Urothelium cell line (cell line): ENCODE measurements at regions not wholly inside any gene's neighbourhood (a gene's known extent, or its start where the extent isn't known, plus 50 kb on each side); places are given as distances from the start of the nearest gene placed in this dataset.
"Not testable (repeated sequence)": the region's sequence is repeated elsewhere in the genome, so short reads cannot be mapped to it uniquely, and the experiment has no call there.

ENCODE experiments used
- DNase-seq: peaks from one replicate; pipeline ENCODE4 v3.0.0; 2011; ENCODE audit warnings: low spot score, mixed read lengths
- FAIRE-seq: peaks from 2 replicates; lab custom pipeline; 2011; peaks lifted over from hg19 to GRCh38; lab: Jason Lieb, UNC

- peak; percentile 72 for DNase-seq
- FAIRE-seq, result not testable (repeated sequence)
Measured at GRCh38 chr2:131668794-131669540, 141.3 kb downstream of the CCDC74A start.

- not testable (repeated sequence) for FAIRE-seq, DNase-seq
Measured at GRCh38 chr2:131671841-131672470, 144.3 kb downstream of the CCDC74A start.

DNA sequence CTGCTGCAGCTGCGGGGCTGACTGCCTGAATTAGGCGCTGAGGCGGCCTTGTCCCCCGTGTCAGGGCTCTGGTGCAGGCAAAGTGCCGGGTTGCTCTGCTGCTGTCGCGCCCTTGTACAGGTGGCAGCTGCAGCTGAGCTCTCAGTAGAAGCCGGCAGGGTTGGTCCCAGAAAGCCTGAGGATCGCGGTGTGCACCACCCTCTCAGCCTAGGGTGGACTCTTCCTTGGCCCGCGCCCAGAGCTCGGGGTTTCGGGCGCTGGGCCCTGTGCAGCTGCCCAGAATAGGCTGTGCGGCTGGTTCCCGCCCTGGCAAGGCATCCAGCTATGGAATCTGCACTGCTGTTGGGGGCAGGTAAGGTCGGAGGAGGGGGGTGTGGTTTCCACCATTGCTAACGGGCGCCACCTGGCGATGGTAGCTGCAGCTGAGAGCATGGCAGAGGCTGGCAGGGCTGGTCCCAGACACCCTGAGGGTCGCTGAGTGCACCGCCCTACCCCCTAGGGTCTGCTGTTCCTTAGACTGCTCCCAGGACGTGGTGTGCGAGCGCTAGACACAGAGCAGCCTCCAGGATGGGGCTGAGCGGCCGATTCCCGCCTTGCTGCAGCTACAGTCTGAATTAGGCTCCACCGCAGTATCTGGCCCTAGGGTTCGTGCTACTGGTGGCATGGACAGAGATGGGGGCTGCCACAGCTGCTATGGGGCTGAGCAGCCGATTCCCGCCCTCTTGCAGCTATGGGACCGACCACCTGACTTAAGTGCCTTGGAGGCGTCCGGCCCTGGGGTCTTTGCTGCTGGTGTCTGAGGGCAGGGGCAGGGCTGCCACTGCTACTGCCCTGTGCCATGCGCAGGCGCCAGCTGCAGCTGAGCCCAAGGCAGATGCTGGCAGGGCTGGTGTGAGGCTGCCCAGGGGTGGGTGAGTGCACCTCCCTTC, 145.0 kb downstream of the CCDC74A start:
- DNase-seq, result peak; percentile 71
- FAIRE-seq, result not testable (repeated sequence)

- peak; percentile 75 for DNase-seq
- FAIRE-seq, result no peak
Measured at GRCh38 chr2:131673400-131674173, 145.9 kb downstream of the CCDC74A start.

DNA sequence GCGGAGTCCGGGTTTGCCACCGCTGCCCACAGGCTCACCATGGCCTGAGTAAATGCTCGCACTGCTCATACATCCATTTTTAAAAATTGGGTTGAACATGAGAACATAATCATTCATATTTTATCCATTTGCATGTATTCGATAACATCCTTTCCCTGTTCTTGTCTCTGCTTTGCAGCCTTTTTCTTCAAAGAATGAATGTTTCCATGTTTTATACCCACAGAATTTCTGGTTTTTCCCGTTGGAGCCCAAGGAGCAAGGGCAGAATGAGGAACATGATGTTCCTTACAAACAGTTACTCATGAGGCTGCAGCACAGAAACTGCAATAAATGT, 146.5 kb downstream of the CCDC74A start:
- no peak for FAIRE-seq
- DNase-seq, result no peak

- peak; percentile 29 for DNase-seq
- not testable (repeated sequence) for FAIRE-seq
Measured at GRCh38 chr2:131681611-131682121, 154.0 kb downstream of the CCDC74A start.

- FAIRE-seq, result no peak
- peak; percentile 87 for DNase-seq
Measured at GRCh38 chr2:131682122-131682944, 154.6 kb downstream of the CCDC74A start.

DNA sequence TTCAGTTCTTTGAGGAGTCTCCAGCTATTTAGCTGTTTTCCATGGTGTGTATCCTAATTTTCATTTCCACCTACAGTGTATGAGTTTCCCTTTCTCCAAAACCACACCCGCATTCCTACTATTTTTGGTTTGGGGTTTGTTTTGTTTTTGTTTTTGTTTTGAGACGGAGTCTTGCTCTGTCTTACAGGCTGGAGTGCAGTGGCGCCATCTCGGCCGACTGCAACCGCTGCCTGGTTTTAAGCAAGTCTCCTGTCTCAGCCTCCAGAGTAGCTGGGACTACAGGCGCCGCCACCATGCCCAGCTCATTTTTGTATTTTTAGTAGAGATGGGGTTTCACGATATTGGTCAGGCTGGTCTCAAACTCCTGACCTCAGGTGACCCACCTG, 155.2 kb downstream of the CCDC74A start:
- not testable (repeated sequence) for DNase-seq, FAIRE-seq

- not testable (repeated sequence) for FAIRE-seq
Measured at GRCh38 chr2:131684631-131685316, 157.1 kb downstream of the CCDC74A start.

GRCh38 chr2:131686164-131686893, 158.6 kb downstream of the CCDC74A start:
- not testable (repeated sequence) for FAIRE-seq, DNase-seq

More at GRCh38 chr2:131684631-131685316, 157.1 kb downstream of the CCDC74A start:
- DNase-seq, result not testable (repeated sequence)

DNA sequence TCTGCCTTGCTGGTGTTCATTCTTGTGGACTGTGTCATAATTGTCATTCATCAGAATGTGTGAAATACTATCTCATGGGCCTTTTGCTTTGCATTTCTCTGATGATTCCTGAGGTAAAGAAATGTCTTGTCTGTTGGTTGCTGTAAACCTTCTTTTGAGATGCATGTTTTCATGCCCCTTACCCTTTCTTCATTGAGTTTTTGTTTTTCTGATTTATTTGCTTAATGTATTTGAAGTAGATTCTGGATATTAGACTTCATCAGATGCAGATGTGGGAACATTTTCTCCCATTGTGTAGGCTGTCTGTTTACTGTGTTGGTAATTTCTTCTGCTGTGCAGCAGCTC, 159.2 kb downstream of the CCDC74A start:
- not testable (repeated sequence) for FAIRE-seq, DNase-seq

- not testable (repeated sequence) for DNase-seq, FAIRE-seq
Measured at GRCh38 chr2:131689066-131689465, 161.4 kb downstream of the CCDC74A start.

DNA sequence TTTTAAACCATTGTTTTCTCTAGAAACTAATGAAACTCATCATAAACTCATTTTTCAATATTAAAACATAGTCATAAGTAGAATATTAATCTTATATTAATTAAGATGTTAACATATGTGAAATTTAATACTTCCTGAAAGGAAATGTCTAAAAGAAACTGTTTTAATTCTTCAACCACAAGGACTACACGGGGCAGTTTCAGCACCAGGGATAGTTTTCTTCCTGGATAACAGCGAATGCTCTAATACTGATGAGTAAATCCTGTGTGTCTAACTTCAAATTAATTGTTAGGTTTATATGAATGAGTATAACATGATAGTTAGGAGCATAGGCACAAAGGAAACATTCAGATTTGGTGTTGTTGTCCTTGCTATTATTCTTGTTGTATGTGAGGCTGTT, 183.6 kb downstream of the CCDC74A start:
- FAIRE-seq, DNase-seq: not testable (repeated sequence)

GRCh38 chr2:131717907-131718306, 190.2 kb downstream of the CCDC74A start:
- not testable (repeated sequence) for DNase-seq, FAIRE-seq

GRCh38 chr2:131721163-131721562, 193.5 kb downstream of the CCDC74A start:
- not testable (repeated sequence) for FAIRE-seq, DNase-seq

DNA sequence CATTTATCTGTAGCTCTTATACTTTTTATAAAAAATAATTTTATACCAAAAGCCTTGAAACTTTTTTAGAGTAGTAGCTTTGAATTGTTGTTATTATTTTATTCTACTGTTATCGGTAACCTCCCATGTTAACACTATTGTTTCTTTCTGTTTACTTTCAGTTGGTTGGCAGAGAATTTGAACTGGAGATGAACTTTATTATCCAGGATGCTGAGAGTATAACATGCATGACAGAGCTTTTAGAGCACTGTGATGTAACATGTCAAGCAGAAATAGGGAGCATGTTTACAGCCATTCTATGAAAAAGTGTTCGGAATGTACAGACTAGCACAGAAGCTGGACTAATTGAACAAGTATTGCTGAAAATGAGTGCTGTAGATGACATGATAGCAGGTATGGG, 194.6 kb downstream of the CCDC74A start:
- FAIRE-seq, DNase-seq: not testable (repeated sequence)

GRCh38 chr2:131724019-131724418, 196.3 kb downstream of the CCDC74A start:
- no peak for DNase-seq
- no peak for FAIRE-seq

DNA sequence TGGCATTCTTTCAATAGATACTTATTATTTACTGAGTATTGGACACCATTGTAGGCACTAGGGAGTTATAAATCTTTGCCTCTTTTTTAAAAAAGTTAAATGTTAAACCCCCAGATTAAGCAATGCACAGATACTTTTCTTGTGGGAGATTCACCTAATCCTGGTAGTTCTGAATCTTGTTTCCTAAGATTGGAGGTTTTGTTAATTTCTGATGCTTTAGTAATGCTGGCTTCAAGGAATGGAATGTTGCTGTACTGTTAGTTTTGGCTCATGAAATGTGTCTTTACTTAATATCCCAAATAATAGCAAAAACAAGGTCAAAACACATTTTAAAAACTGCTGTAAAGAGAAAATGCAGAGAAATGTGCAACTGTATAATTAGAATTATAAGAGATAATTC, 200.8 kb downstream of the CCDC74A start:
- not testable (repeated sequence) for FAIRE-seq, DNase-seq
